NT2/D1 (cell line): ENCODE measurements at regions not wholly inside any gene's neighbourhood (a gene's known extent, or its start where the extent isn't known, plus 50 kb on each side); places are given as distances from the start of the nearest gene placed in this dataset.

Source experiments
- SUZ12 ChIP-seq: IDR thresholded peaks from 2 replicates; pipeline ENCODE4 v1.6.1; 2011; ENCODE audit not compliant: insufficient read length, insufficient read depth; ENCODE audit errors: extremely low read depth
- YY1 ChIP-seq: IDR thresholded peaks from 2 replicates; pipeline ENCODE4 v1.6.1; 2011; ENCODE audit not compliant: insufficient read length, insufficient read depth
- ZNF274 ChIP-seq: IDR thresholded peaks from 2 replicates; pipeline ENCODE4 v1.6.1; 2011; ENCODE audit warnings: mild to moderate bottlenecking, low read depth, low read length

DNA sequence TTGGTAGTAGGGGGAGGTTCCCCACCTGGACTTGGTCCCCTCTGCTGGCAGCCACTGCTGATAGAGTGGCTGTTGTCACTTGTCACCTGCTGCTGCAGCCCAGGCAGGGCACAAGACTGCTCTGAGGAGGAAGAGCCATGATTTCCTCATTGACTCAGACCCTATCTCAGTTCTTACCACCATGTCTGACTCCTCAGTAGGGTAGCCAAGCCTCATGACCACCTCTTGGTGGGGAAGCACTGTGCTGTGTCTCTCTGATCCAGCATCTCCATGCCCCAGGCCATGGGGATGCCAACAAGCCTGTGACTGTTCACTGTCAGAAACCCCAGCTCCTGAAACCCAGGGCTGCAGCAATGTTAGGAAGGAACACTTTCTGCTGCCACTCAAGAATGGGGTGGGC is 173.0 kb downstream of the WSCD1 start:
- TF ChIP-seq ZNF274 (no peak), YY1 (no peak), SUZ12 (no peak)
